GM12875 (cell line): ENCODE measurements at regions not wholly inside any gene's neighbourhood (a gene's known extent, or its start where the extent isn't known, plus 50 kb on each side); places are given as distances from the start of the nearest gene placed in this dataset.

ENCODE experiments used
- H3K4me3 ChIP-seq: one replicate; pipeline ENCODE4 v1.5.1; 2011; ENCODE audit warnings: low read depth, low read length, control low read depth
- CTCF ChIP-seq: IDR thresholded peaks from 2 replicates; pipeline ENCODE4 v1.5.1; 2011; ENCODE audit warnings: low read depth, mild to moderate bottlenecking, control low read depth, inconsistent platforms, low read length, moderate library complexity, borderline replicate concordance; ENCODE audit not compliant: insufficient read depth

DNA sequence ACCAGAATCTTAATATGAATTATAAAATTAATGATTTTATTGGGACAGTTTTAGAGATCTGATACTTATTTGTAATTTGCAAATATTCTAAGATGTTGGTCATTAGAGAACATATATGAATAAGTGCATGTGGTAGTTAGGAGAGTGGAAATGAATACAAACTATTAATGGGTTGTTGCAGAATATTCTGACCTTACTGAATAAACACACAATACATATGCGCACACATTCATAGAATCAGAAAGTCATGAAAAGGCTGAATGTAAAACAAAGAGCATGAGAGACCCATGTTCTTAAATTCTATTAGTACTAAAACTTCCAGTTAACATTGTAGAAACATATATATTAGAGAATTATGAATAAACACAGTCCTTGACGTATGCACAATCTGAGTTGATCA, 301.7 kb upstream of the TRAM1L1 start:
- H3K4me3 ChIP-seq, result no peak overlapping the region
- no peak for TF ChIP-seq CTCF

- no peak overlapping the region for H3K4me3 ChIP-seq
- no peak for TF ChIP-seq CTCF
These were observed 314.9 kb upstream of the TRAM1L1 start for GRCh38 chr4:117400039-117400835.

- no peak overlapping the region for H3K4me3 ChIP-seq
- no peak for TF ChIP-seq CTCF
These were observed 327.3 kb upstream of the TRAM1L1 start for GRCh38 chr4:117412661-117413060.

DNA sequence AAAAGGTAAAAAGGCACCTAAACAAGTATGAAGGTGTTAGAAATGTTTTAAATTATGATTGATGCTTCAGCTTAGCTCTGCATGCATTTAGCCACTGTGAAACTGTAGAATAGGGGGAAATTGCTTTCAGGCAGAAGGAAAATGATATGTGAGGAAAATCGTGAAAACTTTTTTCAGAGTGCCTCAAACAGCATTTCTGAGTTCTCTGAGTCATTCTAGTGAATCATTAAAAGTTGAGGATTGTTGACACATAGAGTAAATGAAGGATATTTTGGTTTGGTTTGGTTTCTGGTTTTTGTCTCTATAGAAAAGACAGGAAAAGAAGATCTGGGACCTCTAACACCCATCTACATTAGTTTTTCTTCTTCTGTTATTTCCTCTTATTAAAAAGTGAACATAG, 332.5 kb upstream of the TRAM1L1 start:
- TF ChIP-seq CTCF, result no peak
- H3K4me3 ChIP-seq, result no peak overlapping the region

DNA sequence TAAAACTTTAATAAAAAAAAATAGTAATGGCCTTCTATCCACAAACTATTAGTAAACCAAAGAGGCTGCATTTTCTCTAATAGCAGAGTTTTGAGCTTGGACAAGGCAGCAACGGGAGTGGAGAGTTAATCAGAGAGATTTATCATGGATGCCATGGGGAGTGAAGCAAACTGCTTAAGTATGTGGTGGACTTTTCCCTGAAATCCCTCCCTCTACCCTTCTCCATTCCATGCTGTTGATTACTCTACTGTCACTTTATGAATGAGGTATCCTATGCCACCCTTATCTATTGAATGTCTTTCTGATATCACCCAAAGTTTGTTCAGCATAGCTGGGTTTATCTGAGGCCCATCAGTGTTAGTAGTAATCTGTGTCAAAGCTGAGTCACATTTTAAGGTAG, 335.6 kb upstream of the TRAM1L1 start:
- no peak for TF ChIP-seq CTCF
- H3K4me3 ChIP-seq, result no peak overlapping the region

- TF ChIP-seq CTCF, result no peak
- H3K4me3 ChIP-seq, result no peak overlapping the region
These were observed 336.3 kb upstream of the TRAM1L1 start for GRCh38 chr4:117421706-117422105.

GRCh38 chr4:117422297-117422696, 336.9 kb upstream of the TRAM1L1 start:
- no peak for TF ChIP-seq CTCF
- H3K4me3 ChIP-seq, result no peak overlapping the region
